NB4 (cell line): ENCODE measurements at regions not wholly inside any gene's neighbourhood (a gene's known extent, or its start where the extent isn't known, plus 50 kb on each side); places are given as distances from the start of the nearest gene placed in this dataset.

ENCODE experiments used
- DNase-seq: peaks from one replicate; pipeline ENCODE4 v3.0.0; 2010; ENCODE audit warnings: low read depth
- H3K4me3 ChIP-seq: one replicate; pipeline ENCODE4 v1.5.1; 2011; ENCODE audit warnings: mild to moderate bottlenecking, low read depth, low read length, moderate library complexity
- CTCF ChIP-seq: IDR thresholded peaks from one replicate; pipeline ENCODE4 v1.5.1; 2012; ENCODE audit warnings: low read depth, low read length
- MAX ChIP-seq: IDR thresholded peaks from 2 replicates; pipeline ENCODE4 v1.6.1; 2011; ENCODE audit warnings: low read depth, low read length
- MYC ChIP-seq: IDR thresholded peaks from 2 replicates; pipeline ENCODE4 v1.6.1; 2011; ENCODE audit warnings: low read depth, low read length
- POLR2A ChIP-seq: IDR thresholded peaks from 2 replicates; pipeline ENCODE4 v1.6.1; 2011; ENCODE audit warnings: mild to moderate bottlenecking; ENCODE audit not compliant: insufficient read length; ENCODE audit errors: extremely low read depth

- no peak overlapping the region for H3K4me3 ChIP-seq
- no peak for TF ChIP-seq POLR2A
- TF ChIP-seq MYC, result no peak
- DNase-seq, result no peak
Observed at GRCh38 chr4:136121426-136121825, 1410.9 kb downstream of the PCDH18 start.

GRCh38 chr4:136113921-136114320, 1418.4 kb downstream of the PCDH18 start:
- no peak for DNase-seq
- TF ChIP-seq CTCF (no peak), POLR2A (no peak), MAX (no peak), MYC (no peak)
- H3K4me3 ChIP-seq, result no peak overlapping the region

- TF ChIP-seq POLR2A (no peak), MYC (no peak), MAX (no peak), CTCF (no peak)
- no peak overlapping the region for H3K4me3 ChIP-seq
- DNase-seq, result no peak
Observed at GRCh38 chr4:136112116-136112515, 1420.2 kb downstream of the PCDH18 start.

GRCh38 chr4:136106753-136107152, 1425.5 kb downstream of the PCDH18 start:
- no peak for TF ChIP-seq MAX
- no peak for TF ChIP-seq CTCF
- no peak for TF ChIP-seq MYC
- no peak for TF ChIP-seq POLR2A
- DNase-seq, result no peak
- no peak overlapping the region for H3K4me3 ChIP-seq

GRCh38 chr4:136103616-136104015, 1428.7 kb downstream of the PCDH18 start:
- DNase-seq, result no peak
- no peak for TF ChIP-seq CTCF
- no peak for TF ChIP-seq MAX
- H3K4me3 ChIP-seq, result no peak overlapping the region

GRCh38 chr4:136097676-136098075, 1434.6 kb downstream of the PCDH18 start:
- no peak overlapping the region for H3K4me3 ChIP-seq
- TF ChIP-seq MYC (no peak), MAX (no peak), POLR2A (no peak)
- no peak for DNase-seq

GRCh38 chr4:136088211-136088867, 1444.0 kb downstream of the PCDH18 start:
- TF ChIP-seq CTCF (no peak), MYC (no peak), MAX (no peak), POLR2A (no peak)
- H3K4me3 ChIP-seq, result no peak overlapping the region
- DNase-seq, result no peak
